ENCODE measurements at regions not wholly inside any gene's neighbourhood (a gene's known extent, or its start where the extent isn't known, plus 50 kb on each side); places are given as distances from the start of the nearest gene placed in this dataset.

DNA sequence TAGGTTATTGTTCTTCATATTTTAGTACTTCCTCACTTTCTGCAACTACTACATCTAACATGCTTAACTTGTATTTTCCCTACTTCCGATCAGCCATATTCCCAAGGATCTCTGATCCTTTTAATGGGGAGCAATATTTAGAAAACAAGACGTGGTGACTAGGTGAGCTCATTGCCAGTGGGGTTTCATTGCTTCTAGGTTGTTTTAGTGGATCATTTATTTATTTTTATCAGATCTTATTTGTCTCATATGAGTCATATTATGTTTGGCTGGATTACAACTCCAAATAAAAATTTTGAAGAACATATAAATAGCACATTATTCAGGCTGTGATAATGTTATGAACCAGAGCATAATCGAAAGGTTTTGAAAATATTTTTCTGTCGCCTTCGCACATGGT lies 480.9 kb upstream of the TMEFF2 start:
- TF ChIP-seq SAP30 (IDR thresholded peaks at IDR 0.05; ENCODE audit: insufficient read depth, insufficient replicate concordance, low read length) (no peak), CTCF (IDR thresholded peaks at IDR 0.05; ENCODE audit: control extremely low read depth in 1 of 3, insufficient read depth in 1 of 3, low read depth in 1 of 3, low read length in 3 of 3) (no peak), TAF1 (IDR thresholded peaks at IDR 0.05; ENCODE audit: low read depth, low read length) (no peak), SIN3A (conservative IDR thresholded peaks at IDR 0.05 in 1 of 2, IDR thresholded peaks at IDR 0.05 in 1 of 2; ENCODE audit: low read depth in 1 of 2, low read length in 2 of 2) (no peak)
